T47D (cell line): ENCODE measurements at regions not wholly inside any gene's neighbourhood (a gene's known extent, or its start where the extent isn't known, plus 50 kb on each side); places are given as distances from the start of the nearest gene placed in this dataset.

Experiments
- DNase-seq, 2 experiments: peaks; one replicate each; pipeline versions ENCODE4 v3.0.0 to v3.0.0-alpha.2; 2011 to 2012; ENCODE audit warnings: low read depth in 1 of 2, low spot score in 1 of 2
- JUND ChIP-seq: IDR thresholded peaks from 2 replicates; pipeline ENCODE4 v1.6.1; 2012; ENCODE audit warnings: low read depth
- in situ Hi-C: cut with HindIII; loops from 2 replicates; pipeline ENCODE4 v1.10.0; 2016; ENCODE audit warnings: low sequenced_read_pairs, low pct_unique_long_range_greater_than_20kb

DNA sequence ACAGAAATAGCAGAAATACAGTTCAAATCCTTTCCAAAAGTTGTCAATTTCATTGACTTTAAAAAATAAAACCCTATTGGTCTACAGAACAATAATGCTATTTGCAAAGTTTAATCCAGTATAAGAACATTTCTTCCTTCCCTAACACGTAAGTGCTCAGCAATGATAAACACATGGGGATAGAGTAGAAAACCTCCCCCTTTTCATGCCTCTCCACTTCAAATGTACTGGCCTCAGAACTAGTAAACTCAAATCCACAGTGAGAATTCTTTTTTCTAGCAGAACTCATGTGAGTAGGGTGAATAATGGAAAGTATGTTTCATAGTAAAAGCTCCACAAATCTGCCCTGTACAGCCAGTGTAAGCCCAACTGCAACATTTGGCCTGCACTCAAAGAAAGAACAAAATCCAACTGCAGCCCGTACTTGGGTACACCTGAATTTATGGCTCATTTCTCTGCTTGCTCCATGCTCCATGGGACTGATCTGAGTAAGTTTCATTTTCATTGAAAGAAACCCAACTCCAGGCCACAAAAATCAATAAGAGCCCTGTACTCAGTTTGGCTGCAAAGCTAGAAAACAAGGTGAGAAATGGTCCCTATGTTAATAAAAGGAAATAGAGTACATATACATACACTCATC, 115.0 kb upstream of the RMDN2 start:
- DNase-seq, result no peak
- TF ChIP-seq JUND, result no peak
- in situ Hi-C loops, result no loop called here

DNA sequence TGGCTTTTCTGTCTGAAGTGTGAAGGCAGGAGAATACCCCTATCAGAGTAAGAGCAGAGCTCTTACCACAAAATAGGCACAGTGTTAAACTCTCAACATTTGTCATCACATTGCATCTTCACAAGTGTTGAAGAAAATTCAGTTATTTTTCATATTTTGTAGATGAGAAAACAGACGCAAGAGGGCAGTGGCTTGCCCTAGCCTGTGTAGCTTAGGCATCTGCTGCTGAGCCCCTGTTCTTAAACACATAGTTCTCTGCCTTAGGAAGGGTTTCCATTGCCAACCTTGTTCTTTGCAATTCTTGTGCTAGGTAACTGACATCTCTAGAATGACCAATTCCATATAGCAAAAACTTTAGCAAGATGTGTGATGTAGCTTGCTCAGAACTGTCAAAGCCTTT, 112.7 kb upstream of the RMDN2 start:
- TF ChIP-seq JUND, result no peak
- DNase-seq, result no peak
- in situ Hi-C loops, result no loop called here

DNA sequence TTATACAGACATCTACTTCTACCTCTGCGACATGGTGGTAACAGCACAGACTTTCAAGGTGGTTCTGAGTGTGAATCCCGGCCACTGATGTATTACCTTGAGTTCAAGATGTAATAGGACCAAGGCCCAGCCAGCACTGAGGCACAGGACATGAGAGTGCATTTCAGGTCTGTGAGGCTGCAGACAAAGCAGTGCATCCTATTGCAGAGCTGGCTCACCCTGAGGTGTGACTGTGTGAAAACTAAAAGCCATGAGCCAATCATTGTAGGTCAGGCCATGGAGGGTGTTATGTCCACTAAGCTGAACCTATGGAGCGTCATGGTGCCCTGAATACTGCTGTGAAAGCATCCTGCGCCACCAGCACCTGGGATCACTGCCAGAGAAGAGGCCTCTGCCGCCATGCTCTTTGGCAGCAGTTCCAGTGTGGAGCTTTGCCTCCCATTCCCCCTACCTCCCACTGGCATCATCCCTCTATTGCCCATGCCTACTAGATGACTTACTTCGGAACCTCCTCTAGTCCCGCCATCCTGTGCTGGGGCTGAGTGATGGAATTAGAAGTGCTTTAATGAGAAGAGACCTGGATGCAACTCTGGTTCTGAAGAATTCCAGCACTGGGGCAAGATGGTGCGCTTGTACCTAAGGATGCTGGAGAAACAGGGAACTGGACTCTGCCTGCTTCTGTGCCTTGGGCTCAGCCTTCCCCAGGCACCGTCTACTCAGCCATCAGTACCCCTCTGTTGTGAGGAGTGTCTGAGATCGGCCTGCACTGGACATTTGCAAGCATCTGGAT, 112.0 kb upstream of the RMDN2 start:
- in situ Hi-C loops, result no loop called here
- TF ChIP-seq JUND, result no peak
- no peak for DNase-seq

DNA sequence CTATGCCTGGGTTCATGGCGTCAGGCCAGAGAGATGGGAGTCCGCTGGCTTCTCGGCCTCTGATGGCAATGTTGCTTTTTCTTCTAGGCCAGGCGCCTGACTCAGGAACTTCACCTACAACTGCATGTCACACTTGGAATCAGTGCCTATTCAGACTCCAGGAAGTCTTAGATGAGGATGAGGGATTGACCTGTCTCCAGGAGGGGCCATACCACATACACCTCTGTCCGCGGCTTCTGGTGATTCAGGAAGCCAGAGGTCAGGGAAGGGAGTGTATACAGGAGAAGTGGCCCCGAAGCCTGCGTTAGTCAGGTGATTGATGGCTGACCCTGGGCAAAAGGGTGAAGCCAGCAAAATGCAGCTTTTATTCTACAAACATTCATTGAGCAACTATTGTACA, 109.1 kb upstream of the RMDN2 start:
- in situ Hi-C loops, result no loop called here
- no peak for TF ChIP-seq JUND
- no peak for DNase-seq

DNA sequence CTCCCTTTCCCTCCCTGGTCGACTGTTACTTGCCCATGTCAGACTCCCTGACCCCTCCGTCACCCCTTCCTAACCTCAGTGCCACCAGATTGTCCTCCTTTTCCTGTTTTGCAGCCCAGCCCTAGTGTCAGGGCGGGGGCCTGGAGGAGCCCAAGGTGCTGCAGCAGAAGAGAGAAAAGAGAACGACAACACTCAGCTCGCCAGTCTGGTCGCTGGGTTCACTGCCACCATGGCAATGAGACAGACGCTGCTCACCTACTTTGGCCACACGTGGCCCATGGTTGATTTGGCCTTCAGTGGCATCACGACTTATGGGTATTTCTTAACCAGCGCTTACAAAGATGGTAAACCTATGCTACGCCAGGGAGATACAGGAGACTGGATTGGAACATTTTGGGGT, 108.4 kb upstream of the RMDN2 start:
- in situ Hi-C loops, result no loop called here
- TF ChIP-seq JUND, result no peak
- no peak for DNase-seq

DNA sequence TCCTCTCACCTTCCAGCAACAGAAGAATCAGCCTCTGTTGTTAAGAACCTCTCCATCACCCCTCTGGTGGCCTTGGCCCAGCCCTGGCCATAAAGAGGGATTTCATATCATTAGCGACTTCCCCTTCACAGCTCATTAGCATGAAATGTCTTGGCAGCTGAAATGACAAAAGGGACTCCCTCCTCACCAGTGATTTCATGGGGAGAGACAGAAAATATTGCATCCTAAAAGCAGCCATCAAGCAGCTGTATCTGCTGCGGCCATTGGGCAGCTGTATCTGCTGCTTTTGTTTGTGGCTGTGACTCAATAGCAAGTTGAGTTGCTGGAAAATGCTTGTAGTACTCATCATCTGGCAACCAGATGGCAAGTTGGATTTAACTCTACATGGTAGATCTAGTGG, 105.9 kb upstream of the RMDN2 start:
- DNase-seq, result no peak
- in situ Hi-C loops, result no loop called here
- no peak for TF ChIP-seq JUND

DNA sequence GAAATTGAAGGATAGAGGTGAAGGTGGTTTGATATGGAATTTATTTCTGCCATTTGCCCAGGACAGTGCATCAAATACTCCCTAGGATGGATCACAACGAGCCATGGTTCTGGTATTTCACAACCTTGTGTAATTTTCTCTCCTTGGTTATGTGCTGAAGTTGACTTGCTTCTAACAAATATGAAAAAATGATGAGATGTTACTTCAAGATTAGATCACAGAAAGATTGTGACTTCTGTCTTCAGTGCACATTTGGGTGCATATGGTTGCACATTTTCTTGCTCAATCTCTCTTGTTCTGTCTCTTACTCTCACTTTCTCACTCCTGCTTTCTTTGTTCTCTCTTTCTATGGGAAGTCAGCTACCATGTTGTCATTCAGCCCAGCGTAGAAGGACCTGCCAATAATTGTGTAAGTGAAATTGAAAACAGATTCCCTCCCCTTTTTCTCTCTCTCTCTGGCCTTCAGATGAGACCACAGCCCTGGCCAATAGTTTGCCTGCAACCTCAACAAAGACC, 104.6 kb upstream of the RMDN2 start:
- in situ Hi-C loops, result no loop called here
- DNase-seq, result no peak
- no peak for TF ChIP-seq JUND

DNA sequence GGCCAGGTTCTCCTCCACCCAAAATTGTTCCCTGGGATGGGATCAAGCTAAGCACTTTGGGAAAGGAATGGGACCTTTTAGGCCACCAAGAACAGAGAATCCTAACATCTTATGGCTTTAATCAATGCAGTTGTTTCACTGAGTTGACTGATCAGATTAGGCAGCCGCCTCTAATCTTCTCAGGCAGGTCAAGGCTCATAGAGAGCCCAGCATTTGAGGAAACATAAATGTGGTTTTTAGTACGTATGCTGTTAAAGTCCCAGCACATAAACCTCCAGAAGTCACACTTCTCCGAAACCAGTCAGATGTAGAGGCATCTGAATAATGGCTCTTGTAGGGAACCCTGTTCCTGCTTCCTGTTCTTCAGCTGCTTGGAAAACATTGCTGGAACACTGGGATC, 99.5 kb upstream of the RMDN2 start:
- DNase-seq, result no peak
- TF ChIP-seq JUND, result no peak
- in situ Hi-C loops, result no loop called here

DNA sequence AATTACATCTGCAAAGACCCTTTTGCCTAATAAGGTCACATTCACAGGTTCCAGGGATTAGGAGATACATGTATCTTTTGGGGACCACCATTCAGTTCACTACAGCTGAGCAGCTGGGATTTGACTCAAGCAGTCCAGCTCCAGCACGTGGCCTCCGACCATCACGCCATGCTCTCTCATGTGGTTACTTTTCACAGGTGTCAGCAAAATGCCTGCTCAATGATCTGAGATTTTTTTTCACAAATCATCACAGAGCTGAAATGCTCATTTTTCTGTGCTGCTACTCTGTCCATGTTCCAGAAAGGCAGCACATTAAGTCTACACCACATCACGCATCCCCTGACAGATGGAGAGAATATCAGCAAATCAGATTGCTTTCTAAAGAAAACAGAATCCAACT, 98.5 kb upstream of the RMDN2 start:
- in situ Hi-C loops, result no loop called here
- no peak for TF ChIP-seq JUND
- DNase-seq, result no peak

DNA sequence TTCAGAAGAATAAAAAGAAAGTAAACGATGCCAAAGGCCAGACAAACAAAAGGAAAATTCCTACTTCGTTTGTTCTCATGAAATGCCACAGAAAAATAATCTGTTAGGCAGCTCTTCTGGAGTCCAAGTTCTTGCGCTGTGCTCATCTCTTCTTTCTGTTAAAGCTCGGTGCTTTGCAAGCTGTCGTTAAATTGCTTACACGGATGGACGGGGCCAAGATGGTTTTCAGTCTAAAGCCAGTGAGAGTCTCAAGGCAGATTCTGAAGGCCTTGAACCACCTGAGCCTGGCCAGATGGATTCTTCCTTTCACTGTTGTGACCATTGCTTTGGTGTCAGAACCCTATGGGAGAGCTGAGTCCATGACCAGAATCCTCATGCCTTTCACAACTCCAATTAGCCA, 97.6 kb upstream of the RMDN2 start:
- no peak for TF ChIP-seq JUND
- in situ Hi-C loops, result no loop called here

DNA sequence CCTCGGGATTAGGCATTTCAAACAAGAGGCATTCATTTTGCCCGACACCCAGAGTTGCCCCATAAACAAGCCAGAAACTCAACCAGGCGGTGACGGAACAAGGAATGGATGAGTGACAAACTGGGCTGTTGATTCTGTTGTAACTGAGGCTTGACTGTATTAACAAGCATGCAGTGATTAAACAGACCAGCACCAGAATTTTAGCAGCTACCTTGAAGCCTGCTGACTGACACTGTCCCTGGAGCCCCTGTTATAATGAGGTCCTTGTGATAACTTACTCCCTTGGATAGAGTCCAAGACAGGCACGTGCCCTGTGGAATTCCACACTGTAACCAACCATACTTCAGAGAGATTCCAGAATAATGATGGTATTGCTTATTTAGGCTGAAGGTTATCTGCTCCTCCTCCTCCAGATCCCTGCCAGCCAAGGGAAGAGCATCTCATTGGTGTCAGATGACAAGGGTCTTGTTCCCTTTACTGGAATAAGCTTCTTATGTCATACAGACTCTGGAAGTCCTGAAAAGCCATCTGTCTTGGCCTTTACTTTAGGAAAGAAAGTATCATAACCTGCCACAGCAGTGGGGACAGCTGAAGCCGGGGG, 97.1 kb upstream of the RMDN2 start:
- in situ Hi-C loops, result no loop called here
- no peak for DNase-seq
- no peak for TF ChIP-seq JUND

More for the DNA sequence above, 97.6 kb upstream of the RMDN2 start:
- DNase-seq, result no peak

DNA sequence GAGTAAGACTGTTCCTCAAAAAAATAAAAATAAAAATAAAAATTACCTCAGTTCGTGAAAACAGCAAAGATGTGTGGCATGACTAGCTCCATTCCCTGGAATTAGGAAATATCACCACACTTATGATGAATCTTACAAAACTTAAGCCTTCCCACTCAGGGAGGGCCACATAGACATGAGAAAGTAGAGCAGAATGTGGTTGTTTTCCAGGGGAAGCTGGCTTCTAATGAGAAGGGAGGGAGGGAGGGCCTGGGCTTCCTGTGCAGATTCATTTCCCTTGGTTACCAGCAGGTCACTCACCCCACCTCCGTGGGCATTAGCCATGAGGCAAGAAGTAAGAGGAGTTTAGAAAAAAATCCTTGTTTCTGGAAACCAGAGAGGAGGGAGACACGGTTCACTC, 95.9 kb upstream of the RMDN2 start:
- in situ Hi-C loops, result no loop called here
- no peak for DNase-seq
- TF ChIP-seq JUND, result no peak
